ENCODE measurements at regions not wholly inside any gene's neighbourhood (a gene's known extent, or its start where the extent isn't known, plus 50 kb on each side); places are given as distances from the start of the nearest gene placed in this dataset.

DNA sequence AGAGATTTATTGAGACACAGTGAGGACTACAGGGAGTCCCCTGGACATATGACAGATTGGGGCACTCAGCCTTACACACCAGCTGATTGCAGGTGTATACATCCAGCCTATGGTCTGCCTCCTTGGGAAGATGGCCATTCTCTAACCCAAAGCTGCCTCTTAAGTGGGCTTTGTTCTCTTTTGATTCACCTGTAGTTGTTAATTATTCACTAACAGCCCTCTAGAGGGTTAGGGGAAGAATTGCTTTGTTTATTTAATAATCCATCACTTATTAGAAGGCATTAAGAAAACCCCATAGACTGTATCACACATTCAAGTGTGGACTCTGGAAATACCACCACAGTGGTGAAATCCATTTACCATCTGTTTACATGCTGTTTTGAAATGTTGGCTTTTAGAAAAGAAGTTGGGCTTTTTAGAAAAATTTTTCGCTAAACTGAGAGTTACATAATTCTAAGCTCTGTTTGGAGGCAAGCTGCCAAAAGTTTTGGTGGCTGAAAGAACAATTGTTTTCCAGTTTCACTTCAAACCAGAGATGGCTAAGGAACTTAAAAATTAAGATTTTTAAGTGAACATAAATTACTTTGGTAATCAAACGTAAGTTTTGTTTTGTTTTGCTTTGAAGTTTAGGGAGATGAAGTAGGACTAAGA lies 379.1 kb downstream of the ADRA2A start:
- Histone ChIP-seq H3K27me3 (ENCODE audit: insufficient read depth, low read depth) (no peaks in the 10 kb centered on the region), H2AFZ (ENCODE audit: low read depth) (no peak overlapping the region), H3K4me3 (IDR thresholded peaks at IDR 0.05; ENCODE audit: insufficient read depth, low read depth, low read length) (no peak overlapping the region), H3K4me2 (no peak overlapping the region), H3K9ac (no peak overlapping the region), H3K4me1 (ENCODE audit: low read depth, poor library complexity, severe bottlenecking) (peaks cover 10% of the 10 kb centered on the region), H3K79me2 (ENCODE audit: insufficient read depth, low read depth) (no peaks in the 10 kb centered on the region), H4K20me1 (ENCODE audit: insufficient read depth) (no peaks in the 10 kb centered on the region), H3K36me3 (ENCODE audit: insufficient read depth) (no peaks in the 10 kb centered on the region), H3K27ac (no peak overlapping the region)
- TF ChIP-seq, protein P1, sequence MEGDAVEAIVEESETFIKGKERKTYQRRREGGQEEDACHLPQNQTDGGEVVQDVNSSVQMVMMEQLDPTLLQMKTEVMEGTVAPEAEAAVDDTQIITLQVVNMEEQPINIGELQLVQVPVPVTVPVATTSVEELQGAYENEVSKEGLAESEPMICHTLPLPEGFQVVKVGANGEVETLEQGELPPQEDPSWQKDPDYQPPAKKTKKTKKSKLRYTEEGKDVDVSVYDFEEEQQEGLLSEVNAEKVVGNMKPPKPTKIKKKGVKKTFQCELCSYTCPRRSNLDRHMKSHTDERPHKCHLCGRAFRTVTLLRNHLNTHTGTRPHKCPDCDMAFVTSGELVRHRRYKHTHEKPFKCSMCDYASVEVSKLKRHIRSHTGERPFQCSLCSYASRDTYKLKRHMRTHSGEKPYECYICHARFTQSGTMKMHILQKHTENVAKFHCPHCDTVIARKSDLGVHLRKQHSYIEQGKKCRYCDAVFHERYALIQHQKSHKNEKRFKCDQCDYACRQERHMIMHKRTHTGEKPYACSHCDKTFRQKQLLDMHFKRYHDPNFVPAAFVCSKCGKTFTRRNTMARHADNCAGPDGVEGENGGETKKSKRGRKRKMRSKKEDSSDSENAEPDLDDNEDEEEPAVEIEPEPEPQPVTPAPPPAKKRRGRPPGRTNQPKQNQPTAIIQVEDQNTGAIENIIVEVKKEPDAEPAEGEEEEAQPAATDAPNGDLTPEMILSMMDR (conservative IDR thresholded peaks at IDR 0.05; ENCODE audit: low read depth, low read length): no peak

- Histone ChIP-seq H2AFZ (ENCODE audit: low read depth) (no peak overlapping the region), H4K20me1 (ENCODE audit: insufficient read depth) (no peaks in the 10 kb centered on the region), H3K79me2 (ENCODE audit: insufficient read depth, low read depth) (no peaks in the 10 kb centered on the region), H3K27ac (no peak overlapping the region), H3K4me1 (ENCODE audit: low read depth, poor library complexity, severe bottlenecking) (peaks cover 10% of the 10 kb centered on the region), H3K27me3 (ENCODE audit: insufficient read depth, low read depth) (no peaks in the 10 kb centered on the region), H3K9ac (no peak overlapping the region), H3K36me3 (ENCODE audit: insufficient read depth) (no peaks in the 10 kb centered on the region), H3K4me3 (IDR thresholded peaks at IDR 0.05; ENCODE audit: insufficient read depth, low read depth, low read length) (no peak overlapping the region), H3K4me2 (no peak overlapping the region)
- TF ChIP-seq, protein P1 (conservative IDR thresholded peaks at IDR 0.05; ENCODE audit: low read depth, low read length): no peak
Measured at GRCh38 chr10:111458256-111458655, 381.4 kb downstream of the ADRA2A start.

- no peaks in the 10 kb centered on the region for H3K27me3 ChIP-seq (ENCODE audit: insufficient read depth, low read depth)
- H3K4me3 ChIP-seq (IDR thresholded peaks at IDR 0.05; ENCODE audit: insufficient read depth, low read depth, low read length): no peak overlapping the region
- peaks cover 10% of the 10 kb centered on the region for H3K4me1 ChIP-seq (ENCODE audit: low read depth, poor library complexity, severe bottlenecking)
- H3K27ac ChIP-seq: no peak overlapping the region
- TF ChIP-seq, protein P1 (conservative IDR thresholded peaks at IDR 0.05; ENCODE audit: low read depth, low read length): no peak
- no peak overlapping the region for H3K9ac ChIP-seq
- no peaks in the 10 kb centered on the region for H3K79me2 ChIP-seq (ENCODE audit: insufficient read depth, low read depth)
- H3K4me2 ChIP-seq: no peak overlapping the region
- H3K36me3 ChIP-seq (ENCODE audit: insufficient read depth): no peaks in the 10 kb centered on the region
- H2AFZ ChIP-seq (ENCODE audit: low read depth): no peak overlapping the region
- no peaks in the 10 kb centered on the region for H4K20me1 ChIP-seq (ENCODE audit: insufficient read depth)
Measured at GRCh38 chr10:111459967-111460366, 383.1 kb downstream of the ADRA2A start.

- Histone ChIP-seq H3K4me2 (no peak overlapping the region), H3K9ac (no peak overlapping the region), H3K27me3 (ENCODE audit: insufficient read depth, low read depth) (no peaks in the 10 kb centered on the region), H2AFZ (ENCODE audit: low read depth) (no peak overlapping the region), H4K20me1 (ENCODE audit: insufficient read depth) (no peaks in the 10 kb centered on the region), H3K79me2 (ENCODE audit: insufficient read depth, low read depth) (no peaks in the 10 kb centered on the region), H3K4me1 (ENCODE audit: low read depth, poor library complexity, severe bottlenecking) (no peaks in the 10 kb centered on the region), H3K4me3 (IDR thresholded peaks at IDR 0.05; ENCODE audit: insufficient read depth, low read depth, low read length) (no peak overlapping the region), H3K36me3 (ENCODE audit: insufficient read depth) (no peaks in the 10 kb centered on the region), H3K27ac (no peak overlapping the region)
- TF ChIP-seq, protein P1 (conservative IDR thresholded peaks at IDR 0.05; ENCODE audit: low read depth, low read length): no peak
Measured at GRCh38 chr10:111472445-111472844, 395.6 kb downstream of the ADRA2A start.

All from KMS-11 (cell line).